ENCODE measurements at regions not wholly inside any gene's neighbourhood (a gene's known extent, or its start where the extent isn't known, plus 50 kb on each side); places are given as distances from the start of the nearest gene placed in this dataset.

- TF ChIP-seq RBM39 (IDR thresholded peaks at IDR 0.05; ENCODE audit: low read depth, low read length, poor library complexity, severe bottlenecking) (peak; percentile 25), KLF6 (CRISPR knock-in tag; IDR thresholded peaks at IDR 0.05) (peak; percentile 55; the same call in 1 of the 2 replicates), ZNF280D (CRISPR knock-in tag; IDR thresholded peaks at IDR 0.05) (no peak), ZNF660 (CRISPR knock-in tag; IDR thresholded peaks at IDR 0.05; ENCODE audit: borderline replicate concordance, low read depth) (no peak), PLSCR1 (CRISPR knock-in tag; IDR thresholded peaks at IDR 0.05; ENCODE audit: borderline replicate concordance) (no peak), DMAP1 (CRISPR knock-in tag; IDR thresholded peaks at IDR 0.05) (no peak), POGZ (CRISPR knock-in tag; IDR thresholded peaks at IDR 0.05) (no peak), ZNF746 (CRISPR knock-in tag; IDR thresholded peaks at IDR 0.05) (no peak), ZNF557 (CRISPR knock-in tag; IDR thresholded peaks at IDR 0.05) (no peak), ZSCAN21 (CRISPR knock-in tag; IDR thresholded peaks at IDR 0.05; ENCODE audit: borderline replicate concordance) (no peak), E2F5 (CRISPR knock-in tag; conservative IDR thresholded peaks at IDR 0.05) (no peak), ZFAT (CRISPR knock-in tag; conservative IDR thresholded peaks at IDR 0.05) (no peak), HOMEZ (CRISPR knock-in tag; IDR thresholded peaks at IDR 0.05; ENCODE audit: low read depth) (0 out of 2 replicates have a peak, but pooled peaks have one; percentile 40), TFDP2 (CRISPR knock-in tag; IDR thresholded peaks at IDR 0.05) (no peak), NFE2L1 (CRISPR knock-in tag; IDR thresholded peaks at IDR 0.05; ENCODE audit: borderline replicate concordance) (0 out of 2 replicates have a peak, but pooled peaks have one; percentile 45), MBNL3 (CRISPR knock-in tag; conservative IDR thresholded peaks at IDR 0.05) (no peak), ZNF44 (CRISPR knock-in tag; IDR thresholded peaks at IDR 0.05) (no peak), LBX2 (CRISPR knock-in tag; IDR thresholded peaks at IDR 0.05; ENCODE audit: borderline replicate concordance) (no peak), ZKSCAN8 (CRISPR knock-in tag; IDR thresholded peaks at IDR 0.05; ENCODE audit: borderline replicate concordance) (peak; percentile 59; the same call in 1 of the 2 replicates), NFYC (CRISPR knock-in tag; IDR thresholded peaks at IDR 0.05) (no peak), ZNF556 (CRISPR knock-in tag; IDR thresholded peaks at IDR 0.05; ENCODE audit: borderline replicate concordance) (no peak)
Observed at GRCh38 chr1:19010995-19011844, 54.7 kb upstream of the IFFO2 start (continued).

Measured in HepG2 (cell line).